H1 (cell line): ENCODE measurements at regions not wholly inside any gene's neighbourhood (a gene's known extent, or its start where the extent isn't known, plus 50 kb on each side); places are given as distances from the start of the nearest gene placed in this dataset.

Source experiments
- CTCF ChIA-PET: fragments of 300-600 bp; sonication (Branson Sonifier 250); formaldehyde crosslinking; loops from one replicate; lab custom pipeline; 2021; ENCODE audit not compliant: partially characterized antibody; lab: Charles Lee
- POLR2A ChIA-PET: fragments of 300-600 bp; sonication (Branson Sonifier 250); formaldehyde crosslinking; loops from one replicate; lab custom pipeline; 2021; ENCODE audit warnings: inconsistent platforms; ENCODE audit not compliant: partially characterized antibody; lab: Charles Lee
- DNase-seq, 2 experiments: peaks; one replicate each; pipeline versions ENCODE4 v3.0.0 to v3.0.0-alpha.2; 2010 to 2022; ENCODE audit warnings: low spot score in 2 of 2, low read depth in 1 of 2, mixed read lengths in 1 of 2
- FAIRE-seq: peaks from 2 replicates; lab custom pipeline; 2011; peaks lifted over from hg19 to GRCh38; lab: Jason Lieb, UNC
- H2AFZ ChIP-seq: 2 replicates; pipeline ENCODE4 v1.8.1; 2012; ENCODE audit warnings: low read length, inconsistent platforms
- H2AK5ac ChIP-seq: 2 replicates; pipeline ENCODE4 v1.6.1; 2013; ENCODE audit warnings: low read depth, low read length
- H2BK120ac ChIP-seq: replicated peaks from 2 replicates; pipeline ENCODE3; 2013; ENCODE audit warnings: low read depth, low read length, inconsistent platforms
- H2BK12ac ChIP-seq: 2 replicates; pipeline ENCODE4 v1.6.1; 2013; ENCODE audit warnings: low read depth, low read length
- H2BK15ac ChIP-seq: 2 replicates; pipeline ENCODE4 v1.6.1; 2013; ENCODE audit warnings: low read length
- H2BK20ac ChIP-seq: 2 replicates; pipeline ENCODE4 v1.6.1; 2013; ENCODE audit warnings: low read length
- H2BK5ac ChIP-seq: 2 replicates; pipeline ENCODE4 v1.6.1; 2013; ENCODE audit warnings: low read depth, low read length
- H3K14ac ChIP-seq: 2 replicates; pipeline ENCODE4 v1.6.1; 2013; ENCODE audit warnings: inconsistent platforms; ENCODE audit not compliant: insufficient read length
- H3K18ac ChIP-seq: 2 replicates; pipeline ENCODE4 v1.6.1; 2013; ENCODE audit warnings: low read length; ENCODE audit errors: extremely low read depth
- H3K23ac ChIP-seq: 2 replicates; pipeline ENCODE4 v1.6.1; 2013; ENCODE audit warnings: inconsistent platforms; ENCODE audit not compliant: insufficient read length
- H3K23me2 ChIP-seq: 2 replicates; pipeline ENCODE4 v1.6.1; 2013; ENCODE audit warnings: low read depth, low read length
- H3K27ac ChIP-seq: 2 replicates; pipeline ENCODE4 v1.6.1; 2011; ENCODE audit warnings: low read depth, low read length, inconsistent platforms
- H3K27me3 ChIP-seq, 4 experiments: replicated peaks in 1 of 4; 1 replicate in 1 of 4; 2 replicates in 3 of 4; pipeline versions ENCODE4 v1.6.1 to v1.8.1; 2011 to 2013; ENCODE audit warnings: low read length in 3 of 4, mild to moderate bottlenecking in 3 of 4, inconsistent platforms in 2 of 4, mixed read lengths in 2 of 4, moderate library complexity in 1 of 4; ENCODE audit not compliant: control insufficient read depth in 3 of 4, insufficient read depth in 3 of 4; ENCODE audit errors: extremely low read depth in 1 of 4
- H3K36me3 ChIP-seq, 4 experiments: 2 replicates each; pipeline versions ENCODE4 v1.6.1 to v1.8.1; 2011 to 2013; ENCODE audit warnings: mild to moderate bottlenecking in 4 of 4, low read length in 3 of 4, moderate library complexity in 2 of 4, control low read depth in 1 of 4, inconsistent platforms in 1 of 4; ENCODE audit not compliant: insufficient read depth in 4 of 4, control insufficient read depth in 2 of 4
- H3K4ac ChIP-seq: replicated peaks from 2 replicates; pipeline ENCODE3; 2013; ENCODE audit warnings: low read length, low read depth, mixed read lengths, inconsistent platforms; ENCODE audit not compliant: insufficient read length
- H3K4me1 ChIP-seq, 4 experiments: replicated peaks in 1 of 4; 1 replicate in 1 of 4; 2 replicates in 3 of 4; pipeline versions ENCODE4 v1.6.1 to v1.8.1; 2011 to 2013; ENCODE audit warnings: low read length in 3 of 4, inconsistent platforms in 2 of 4, mixed read lengths in 1 of 4; ENCODE audit not compliant: insufficient read depth in 4 of 4, control insufficient read depth in 3 of 4
- H3K4me2 ChIP-seq, 2 experiments: 2 replicates each; pipeline versions ENCODE4 v1.6.1 to v1.8.1; 2011 to 2013; ENCODE audit warnings: low read depth in 2 of 2, low read length in 2 of 2, control low read depth in 1 of 2, inconsistent platforms in 1 of 2, mild to moderate bottlenecking in 1 of 2; ENCODE audit not compliant: insufficient read depth in 1 of 2
- H3K4me3 ChIP-seq, 4 experiments: fragments of 200-600, 300-600 bp in 1 of 4; sonication (generic), shearing (Covaris generic), sonication (Bioruptor Twin) in 1 of 4; 2 replicates each; pipeline versions ENCODE4 v1.5.1 to v1.8.1; 2011 to 2016; ENCODE audit warnings: low read length in 4 of 4, low read depth in 3 of 4, control low read depth in 2 of 4, inconsistent platforms in 2 of 4, mild to moderate bottlenecking in 2 of 4, mixed read lengths in 1 of 4, moderate library complexity in 1 of 4; ENCODE audit not compliant: insufficient read depth in 2 of 4; ENCODE audit errors: extremely low read depth in 1 of 4
- H3K56ac ChIP-seq: replicated peaks from 2 replicates; pipeline ENCODE3; 2013; ENCODE audit warnings: low read depth, mild to moderate bottlenecking, mixed read lengths, low read length, inconsistent platforms; ENCODE audit not compliant: insufficient read length
- H3K79me1 ChIP-seq: 2 replicates; pipeline ENCODE4 v1.6.1; 2013; ENCODE audit warnings: low read depth, low read length, control low read depth
- H3K79me2 ChIP-seq, 2 experiments: 2 replicates each; pipeline versions ENCODE4 v1.6.1 to v1.8.1; 2012 to 2013; ENCODE audit warnings: low read length in 2 of 2, mild to moderate bottlenecking in 2 of 2, inconsistent platforms in 1 of 2; ENCODE audit not compliant: insufficient read depth in 2 of 2, control insufficient read depth in 1 of 2
- H3K9ac ChIP-seq, 4 experiments: replicated peaks in 1 of 4; 1 replicate in 1 of 4; 2 replicates in 3 of 4; pipeline versions ENCODE4 v1.6.1 to v1.8.1; 2011 to 2013; ENCODE audit warnings: low read depth in 3 of 4, low read length in 3 of 4, control low read depth in 2 of 4, mild to moderate bottlenecking in 2 of 4, moderate library complexity in 2 of 4, inconsistent platforms in 1 of 4; ENCODE audit errors: extremely low read depth in 1 of 4
- H3K9me3 ChIP-seq, 2 experiments: 2 replicates each; pipeline versions ENCODE4 v1.6.1 to v1.8.1; 2012 to 2013; ENCODE audit warnings: mild to moderate bottlenecking in 2 of 2, moderate library complexity in 2 of 2, control low read depth in 1 of 2, inconsistent platforms in 1 of 2, low read depth in 1 of 2, low read length in 1 of 2, mixed read lengths in 1 of 2; ENCODE audit not compliant: insufficient read depth in 2 of 2
- H4K20me1 ChIP-seq, 2 experiments: replicated peaks in 1 of 2; 2 replicates each; pipeline versions ENCODE3 to v1.8.1; 2011 to 2013; ENCODE audit warnings: inconsistent platforms in 2 of 2, low read length in 2 of 2, mild to moderate bottlenecking in 1 of 2; ENCODE audit not compliant: insufficient read depth in 2 of 2, control insufficient read depth in 1 of 2
- H4K5ac ChIP-seq: 2 replicates; pipeline ENCODE4 v1.6.1; 2013; ENCODE audit warnings: low read length, low read depth, mixed read lengths, inconsistent platforms; ENCODE audit not compliant: insufficient read length
- H4K8ac ChIP-seq: 2 replicates; pipeline ENCODE4 v1.8.0; 2013; ENCODE audit warnings: mild to moderate bottlenecking, moderate library complexity, low read length, inconsistent platforms; ENCODE audit not compliant: insufficient read depth; ENCODE audit errors: extremely low read depth
- H4K91ac ChIP-seq: replicated peaks from 2 replicates; pipeline ENCODE3; 2013; ENCODE audit warnings: low read length, mixed read lengths, inconsistent platforms; ENCODE audit not compliant: insufficient read length
- ASH2L ChIP-seq: fragments of 200-600, 300-600 bp; sonication (generic); IDR thresholded peaks from one replicate; pipeline ENCODE4 v1.7.1; 2017; ENCODE audit warnings: low read length
- BCL11A ChIP-seq, 2 experiments: IDR thresholded peaks; one replicate each; pipeline ENCODE4 v1.6.1; 2011; ENCODE audit warnings: low read depth in 2 of 2, low read length in 2 of 2, mild to moderate bottlenecking in 2 of 2
- BRCA1 ChIP-seq: IDR thresholded peaks from 2 replicates; pipeline ENCODE4 v1.6.1; 2012; ENCODE audit warnings: low read depth, low read length, improper control_type of control experiment
- FOSL1 ChIP-seq: IDR thresholded peaks from 2 replicates; pipeline ENCODE4 v1.6.1; 2011; ENCODE audit warnings: mild to moderate bottlenecking, low read depth, low read length, moderate library complexity; ENCODE audit not compliant: insufficient read depth
- TAF7 ChIP-seq: optimal IDR thresholded peaks from 2 replicates; pipeline ENCODE3; 2011; ENCODE audit warnings: low read depth, mild to moderate bottlenecking, inconsistent platforms, low read length, moderate library complexity, borderline replicate concordance
- TCF12 ChIP-seq: IDR thresholded peaks from 2 replicates; pipeline ENCODE4 v1.6.1; 2011; ENCODE audit warnings: low read depth, mild to moderate bottlenecking, low read length
- WGBS, 2 experiments: shearing (Covaris generic) in 1 of 2; methylation state at CpG; one replicate each; pipeline versions ENCODE4 v1.1.6 to v1.1.7; 2013 to 2015; ENCODE audit warnings: low lambda C conversion rate in 2 of 2, mixed read lengths in 2 of 2, inconsistent platforms in 1 of 2, low coverage in 1 of 2, missing lambda C conversion rate in 1 of 2; ENCODE audit not compliant: insufficient replicate concordance in 2 of 2, insufficient coverage in 1 of 2, insufficient read length in 1 of 2; ENCODE audit errors: extremely low coverage in 1 of 2, missing lambda C conversion rate in 1 of 2; 5-methylcytosine and 5-hydroxymethylcytosine counted together

GRCh38 chr2:226447338-226448300 is 352.0 kb downstream of the IRS1 start:
- Histone ChIP-seq H3K79me1 (no peaks in the 10 kb centered on the region), H3K23me2 (no peaks in the 10 kb centered on the region), H2AFZ (no peak overlapping the region)
- TF ChIP-seq BCL11A (IDR thresholded peaks at IDR 0.05; ENCODE audit: low read depth in 2 of 2, low read length in 2 of 2), result no peak
- TF ChIP-seq TCF12, result no peak
- TF ChIP-seq TAF7, result no peak
- TF ChIP-seq FOSL1, result no peak
- TF ChIP-seq ASH2L, result no peak
- no peak for TF ChIP-seq BRCA1
- TF ChIP-seq, all 59 proteins: peak for 0
- H2BK20ac ChIP-seq, result no peak overlapping the region
- H2BK12ac ChIP-seq, result no peak overlapping the region
- no peak overlapping the region for H3K18ac ChIP-seq
- ChIA-PET POLR2A (no interaction called here), CTCF (interaction anchor here (0.9 kb wide), 1 partner anchor 27 kb away, joined by 3 read pairs; no protein-coding TSS in a partner anchor)
- no peak overlapping the region for H3K56ac ChIP-seq
- no peaks in the 10 kb centered on the region for H4K20me1 ChIP-seq
- H3K36me3 ChIP-seq, result no peaks in the 10 kb centered on the region
- DNase-seq (no peak), FAIRE-seq (no peak)
- H3K4me1 ChIP-seq, result no peaks in the 10 kb centered on the region
- H2BK5ac ChIP-seq, result no peak overlapping the region
- no peak overlapping the region for H3K4me3 ChIP-seq
- no peak overlapping the region for H4K91ac ChIP-seq
- WGBS, 2 experiments, result 95% methylated on average over 5 of the region's 5 CpGs; no CpG with 5 or more reads in 1 of the 2 experiments
- H2AK5ac ChIP-seq, result no peak overlapping the region
- H3K4ac ChIP-seq, result no peak overlapping the region
- H3K27me3 ChIP-seq, result no peaks in the 10 kb centered on the region
- no peak overlapping the region for H4K8ac ChIP-seq
- H3K27ac ChIP-seq, result no peak overlapping the region
- no peak overlapping the region for H2BK120ac ChIP-seq
- no peak overlapping the region for H3K23ac ChIP-seq
- H3K9me3 ChIP-seq, result no peaks in the 10 kb centered on the region
- H3K14ac ChIP-seq, result no peak overlapping the region
- no peaks in the 10 kb centered on the region for H3K79me2 ChIP-seq
- H3K9ac ChIP-seq, result no peak overlapping the region
- no peak overlapping the region for H2BK15ac ChIP-seq
- H3K4me2 ChIP-seq, result no peak overlapping the region
- H4K5ac ChIP-seq, result no peak overlapping the region
